Activated CD8-positive, alpha-beta memory T cell treated with anti-CD3 and anti-CD28 coated beads for 36 hours (primary cell): ENCODE measurements at regions not wholly inside any gene's neighbourhood (a gene's known extent, or its start where the extent isn't known, plus 50 kb on each side); places are given as distances from the start of the nearest gene placed in this dataset.

Source experiments
- CTCF ChIA-PET: fragments of 350-600 bp; sonication (Branson Sonifier 250); formaldehyde crosslinking; loops from one replicate; lab custom pipeline; 2021; ENCODE audit warnings: antibody characterized with exemption; lab: Charles Lee
- POLR2A ChIA-PET: fragments of 350-600 bp; sonication (Branson Sonifier 250); formaldehyde crosslinking; loops from one replicate; lab custom pipeline; 2021; ENCODE audit warnings: antibody characterized with exemption; lab: Charles Lee

DNA sequence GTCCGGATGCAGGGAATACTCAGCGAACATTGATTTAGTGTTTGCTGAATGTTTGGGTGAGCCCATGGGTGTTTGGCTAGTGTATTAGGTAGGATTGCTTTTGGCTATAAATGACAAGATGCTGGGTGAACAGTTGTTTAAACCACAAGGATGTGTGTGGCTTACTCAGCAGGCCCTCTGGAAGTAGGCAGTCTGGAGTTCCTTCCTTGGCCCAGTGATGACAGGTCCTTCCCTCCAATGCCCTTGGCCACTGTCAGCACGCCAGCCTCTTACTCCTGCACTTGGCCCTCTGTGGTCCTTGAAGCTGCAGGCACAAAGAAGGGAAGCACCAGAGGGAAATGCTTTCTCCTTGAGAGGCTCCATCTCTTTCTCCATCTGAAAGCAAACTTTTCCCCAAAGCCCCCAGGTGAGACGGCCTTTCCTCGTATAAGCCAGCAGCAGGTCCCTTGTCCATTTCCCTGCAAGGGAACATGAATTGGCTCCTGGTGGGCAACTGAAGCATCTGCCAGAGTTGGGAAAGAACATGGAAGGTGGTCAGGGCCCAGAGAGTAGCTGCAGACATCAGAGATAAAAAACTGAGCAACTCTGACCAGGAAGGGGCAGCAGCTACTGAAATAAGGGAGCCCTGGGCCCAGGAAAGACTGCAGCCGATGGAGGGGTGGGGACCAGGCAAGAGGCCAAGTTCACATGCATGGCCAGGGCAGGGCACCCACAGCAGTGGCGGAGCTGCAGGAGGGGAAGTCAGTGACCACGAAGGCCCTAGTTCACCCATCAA, 105.0 kb downstream of the TPRA1 start:
- ChIA-PET CTCF (interaction anchor here (1.0 to 1.8 kb wide), 3 partner anchors 10 to 98 kb away, joined by 3 to 6 read pairs (median 3); no protein-coding TSS in a partner anchor), POLR2A (no interaction called here)

DNA sequence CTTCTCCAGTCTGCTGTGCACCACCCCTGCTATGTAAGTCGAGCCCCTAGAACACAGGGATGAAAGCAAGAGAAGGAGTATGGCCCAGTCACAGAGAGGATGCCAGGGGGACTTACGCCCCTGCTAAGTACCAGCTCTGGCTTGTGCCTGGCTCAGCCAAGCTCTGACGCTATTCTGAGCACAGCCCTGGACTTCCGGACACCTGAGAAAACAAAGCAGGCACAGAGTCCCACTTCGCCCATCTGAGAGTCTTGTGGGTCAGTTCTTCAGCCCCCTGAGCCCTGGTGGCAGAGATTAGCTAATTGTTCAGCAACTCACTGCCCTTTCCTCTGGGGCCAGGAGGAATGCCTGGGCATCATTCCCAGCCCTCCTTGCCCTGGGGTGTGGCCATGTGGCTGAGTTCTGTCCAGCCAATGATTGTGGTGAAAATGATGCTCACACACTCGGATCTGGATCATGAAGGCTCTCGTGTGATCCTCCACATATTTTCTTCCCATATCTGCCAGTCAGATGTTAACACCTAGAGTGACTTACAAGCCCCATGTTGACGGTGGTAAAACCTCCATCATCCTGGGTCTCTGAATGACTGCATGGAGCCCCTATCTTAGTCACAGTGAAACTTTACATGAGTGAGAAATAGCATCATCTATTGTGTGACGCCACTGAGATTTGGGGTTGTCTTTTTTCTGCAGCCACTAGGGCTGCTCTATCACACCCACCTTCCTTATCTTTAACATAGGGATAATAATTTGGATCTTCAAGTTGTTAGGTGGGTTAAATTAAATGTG, 105.7 kb downstream of the TPRA1 start:
- CTCF ChIA-PET = interaction anchor here (1.0 to 1.8 kb wide), 3 partner anchors 9 to 99 kb away, joined by 3 to 6 read pairs (median 3); no protein-coding TSS in a partner anchor
- POLR2A ChIA-PET = no interaction called here

DNA sequence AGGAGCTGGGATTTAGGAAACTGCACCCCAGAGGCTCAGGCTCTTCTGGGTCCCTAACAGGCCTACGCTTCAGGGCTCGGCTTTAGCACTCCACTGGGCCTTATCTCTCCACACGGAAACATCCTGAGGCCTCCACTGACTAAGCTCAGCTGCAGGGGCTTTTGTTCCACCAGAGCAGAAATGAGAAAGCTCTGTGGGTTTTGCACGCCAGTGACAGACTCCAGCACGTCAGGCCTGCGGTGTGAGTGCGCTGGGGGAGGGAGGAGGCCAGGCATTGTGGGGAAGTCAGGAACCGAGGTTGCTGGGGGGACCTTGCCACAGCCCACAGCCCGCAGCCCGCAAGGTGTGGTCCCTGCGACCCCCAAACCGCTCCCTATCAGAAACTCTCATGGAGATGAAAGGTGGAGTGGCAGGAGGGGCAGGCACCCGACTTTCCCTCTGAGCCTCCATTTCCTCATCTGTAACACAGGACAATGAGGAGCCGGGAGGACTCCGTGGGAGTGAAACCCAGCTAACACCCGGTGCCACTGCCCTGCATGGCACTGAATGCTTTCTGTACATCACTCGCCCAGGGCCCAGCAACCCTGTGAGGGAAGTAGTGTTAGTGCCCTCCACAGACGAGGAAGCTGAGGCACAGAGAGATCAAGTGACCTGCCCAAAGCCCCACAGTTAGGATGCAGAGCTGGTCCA, 106.5 kb downstream of the TPRA1 start:
- ChIA-PET CTCF (interaction anchor here (1.0 to 1.8 kb wide), 3 partner anchors 9 to 100 kb away, joined by 3 to 6 read pairs (median 3); no protein-coding TSS in a partner anchor), POLR2A (interaction anchor here (1.5 kb wide), 1 partner anchor 113 kb away, joined by 3 read pairs; no protein-coding TSS in a partner anchor)

DNA sequence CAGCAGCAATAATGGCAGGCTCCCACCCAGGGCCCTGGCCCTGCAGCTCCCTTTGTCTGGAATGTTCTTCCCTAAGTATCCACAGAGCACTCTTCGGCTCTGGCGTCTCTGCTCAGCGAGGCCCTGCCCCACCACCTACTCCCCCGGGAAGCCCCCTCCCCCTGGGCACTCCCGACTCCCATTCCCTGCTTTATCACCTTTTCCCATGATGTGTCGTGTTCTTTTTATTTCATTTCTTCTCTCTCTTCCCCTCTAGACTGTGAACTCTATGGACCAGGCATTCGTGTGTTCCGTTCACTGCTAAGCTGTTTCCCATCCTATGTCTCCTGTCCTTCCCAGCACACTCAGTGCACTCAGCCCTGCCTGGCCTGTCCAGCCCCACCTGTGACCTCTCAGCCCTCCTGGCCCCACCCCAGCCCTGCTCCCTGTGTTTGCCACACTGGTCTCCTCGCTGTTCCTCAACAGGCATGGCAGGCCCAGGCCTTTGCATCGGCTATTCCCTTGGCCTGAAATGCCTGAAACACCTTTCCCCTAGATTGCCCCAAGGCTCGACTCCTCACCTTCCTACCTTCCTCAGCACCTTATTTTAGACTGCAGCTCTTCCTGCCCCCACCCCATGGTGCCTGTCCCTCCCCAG, 107.4 kb downstream of the TPRA1 start:
- CTCF ChIA-PET = interaction anchor here (1.1 to 1.8 kb wide), 4 partner anchors 8 to 961 kb away, joined by 3 to 6 read pairs (median 4); no protein-coding TSS in a partner anchor
- POLR2A ChIA-PET = interaction anchor here (1.5 kb wide), 1 partner anchor 114 kb away, joined by 3 read pairs; no protein-coding TSS in a partner anchor

DNA sequence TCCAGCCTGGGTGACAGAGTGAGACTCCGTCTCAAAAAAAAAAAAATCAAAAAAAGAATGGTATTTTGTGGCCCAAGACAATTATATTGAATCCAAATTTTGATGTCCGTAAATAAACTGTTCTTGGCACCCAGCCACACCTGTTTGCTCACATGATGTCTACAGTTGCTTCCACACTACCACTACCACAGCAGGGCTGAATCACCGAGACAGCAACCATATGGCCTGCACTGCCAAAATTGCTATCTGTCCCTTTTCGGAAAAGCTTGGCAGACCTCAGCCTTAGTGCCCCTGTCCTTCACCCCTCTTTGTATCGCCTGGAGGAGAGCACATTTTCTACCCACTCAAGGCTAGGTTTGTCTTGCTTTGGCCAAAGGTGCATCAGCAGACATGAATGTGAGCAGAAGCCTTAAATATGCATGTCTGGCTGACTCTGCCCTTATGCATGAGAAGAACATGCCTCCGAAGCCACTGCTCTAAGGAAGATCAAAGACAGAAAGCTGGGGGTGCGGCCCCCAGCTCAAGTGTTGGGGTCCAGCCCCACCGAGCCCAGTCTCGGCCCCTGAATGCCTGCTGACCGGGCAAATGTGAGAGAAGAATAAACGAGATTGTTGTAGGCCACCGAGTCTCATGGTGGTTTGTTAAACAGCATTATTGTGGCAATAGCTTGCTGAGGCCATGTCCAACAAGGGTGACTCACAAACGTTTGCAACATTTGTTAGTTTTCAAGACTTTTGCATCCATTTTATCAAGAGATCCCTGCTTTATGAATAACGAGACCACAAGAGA, 108.1 kb downstream of the TPRA1 start:
- CTCF ChIA-PET = interaction anchor here (1.2 kb wide), 2 partner anchors 10 to 960 kb away, joined by 3 to 5 read pairs; no protein-coding TSS in a partner anchor
- POLR2A ChIA-PET = interaction anchor here (1.5 kb wide), 1 partner anchor 115 kb away, joined by 3 read pairs; no protein-coding TSS in a partner anchor

DNA sequence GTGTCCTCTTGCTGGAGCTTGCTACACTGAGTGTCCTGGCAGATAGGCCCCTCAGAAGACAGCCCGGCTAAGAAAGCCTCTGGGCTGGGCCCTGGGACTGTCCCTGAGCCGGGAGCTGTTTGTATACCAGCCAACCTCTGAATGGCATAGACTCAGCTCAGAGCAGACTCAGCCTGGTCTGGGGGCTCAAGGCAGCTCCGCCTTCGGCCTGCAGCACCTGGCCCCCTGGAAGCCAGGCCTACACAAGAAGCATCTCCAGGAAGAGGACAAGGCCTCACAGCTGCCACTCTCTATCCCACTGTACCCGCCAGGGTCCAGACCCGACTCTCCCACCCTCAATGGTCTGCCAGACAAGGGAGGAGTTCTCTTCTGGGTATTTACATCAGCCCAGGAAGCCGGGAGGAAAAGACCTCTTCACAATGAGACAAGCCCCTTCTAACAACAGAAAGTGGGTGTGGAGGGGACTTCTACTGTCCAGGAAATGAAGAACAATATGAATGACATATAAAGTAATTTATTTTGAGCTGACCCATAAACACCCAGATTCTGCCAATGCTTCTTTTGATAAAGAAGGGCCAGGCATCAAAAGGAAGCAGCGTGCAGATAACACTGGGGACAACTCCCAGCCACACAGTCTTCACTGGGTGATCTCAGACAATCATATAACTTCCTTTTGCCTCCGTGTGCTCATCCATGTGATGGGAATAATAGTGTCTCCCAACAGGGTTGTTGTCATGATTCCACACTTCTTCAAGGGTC, 110.2 kb downstream of the TPRA1 start:
- ChIA-PET POLR2A (no interaction called here), CTCF (interaction anchor here (1.8 kb wide), 1 partner anchor 9 kb away, joined by 4 read pairs; no protein-coding TSS in a partner anchor)

DNA sequence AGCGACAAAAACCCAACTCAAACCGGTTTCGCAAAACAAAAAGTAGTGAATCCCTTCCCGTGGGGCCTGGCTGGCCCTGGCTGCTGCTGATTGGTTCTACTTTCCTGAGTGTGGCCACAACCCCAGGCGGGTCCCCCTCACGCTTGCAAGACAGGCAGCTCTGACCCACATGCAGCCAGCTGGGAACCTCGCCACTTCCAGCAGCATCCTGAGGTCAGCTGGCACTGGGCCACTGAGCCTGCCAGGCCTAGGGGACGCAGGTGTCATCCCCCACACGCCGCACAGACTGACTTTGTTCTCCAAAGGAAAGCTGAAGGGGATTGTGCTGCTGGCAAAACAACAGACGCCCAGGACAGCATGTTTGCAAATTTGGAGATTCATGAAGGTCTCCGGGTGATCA, 111.1 kb downstream of the TPRA1 start:
- CTCF ChIA-PET = interaction anchor here (1.8 kb wide), 1 partner anchor 9 kb away, joined by 4 read pairs; no protein-coding TSS in a partner anchor
- POLR2A ChIA-PET = no interaction called here

DNA sequence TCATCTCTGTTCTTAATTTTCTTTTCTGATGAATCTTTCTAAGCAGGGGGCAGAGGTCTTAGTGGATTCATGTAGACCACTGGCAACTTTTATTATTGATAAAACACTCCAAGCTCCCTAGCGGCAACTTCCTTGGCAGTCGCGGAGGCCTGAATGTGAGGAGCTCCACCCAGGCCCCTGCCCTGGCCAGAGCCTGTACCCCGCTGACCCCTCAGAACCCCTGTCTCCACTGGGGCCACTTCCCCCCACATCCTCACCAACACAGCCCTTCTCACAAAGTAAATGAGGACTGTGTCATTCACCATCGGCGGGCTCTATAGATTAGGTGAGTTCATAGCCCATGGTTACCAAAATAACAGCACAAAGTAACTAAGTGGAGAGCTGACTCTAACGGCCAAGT, 111.6 kb downstream of the TPRA1 start:
- ChIA-PET CTCF (interaction anchor here (1.8 kb wide), 1 partner anchor 8 kb away, joined by 4 read pairs; no protein-coding TSS in a partner anchor), POLR2A (no interaction called here)

DNA sequence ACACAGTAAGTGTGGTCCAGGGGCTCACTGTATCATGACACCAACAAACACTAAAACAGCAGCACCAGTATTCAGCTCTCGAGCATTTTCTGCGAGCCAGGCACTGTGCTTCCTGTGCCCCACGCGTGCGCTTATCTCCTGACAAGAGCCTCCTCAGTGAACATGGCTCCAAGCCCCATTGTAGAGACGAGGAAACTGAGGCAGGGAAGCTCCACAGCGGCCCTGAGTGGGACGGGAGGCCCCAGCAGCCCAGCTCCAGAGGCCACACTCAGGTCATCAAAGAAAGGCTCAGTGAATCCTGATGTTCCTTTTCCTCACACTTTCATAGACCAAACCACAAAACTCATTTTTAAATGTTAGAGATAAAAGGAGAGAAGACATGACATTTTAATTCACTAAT, 113.1 kb downstream of the TPRA1 start:
- ChIA-PET POLR2A (no interaction called here), CTCF (no interaction called here)

DNA sequence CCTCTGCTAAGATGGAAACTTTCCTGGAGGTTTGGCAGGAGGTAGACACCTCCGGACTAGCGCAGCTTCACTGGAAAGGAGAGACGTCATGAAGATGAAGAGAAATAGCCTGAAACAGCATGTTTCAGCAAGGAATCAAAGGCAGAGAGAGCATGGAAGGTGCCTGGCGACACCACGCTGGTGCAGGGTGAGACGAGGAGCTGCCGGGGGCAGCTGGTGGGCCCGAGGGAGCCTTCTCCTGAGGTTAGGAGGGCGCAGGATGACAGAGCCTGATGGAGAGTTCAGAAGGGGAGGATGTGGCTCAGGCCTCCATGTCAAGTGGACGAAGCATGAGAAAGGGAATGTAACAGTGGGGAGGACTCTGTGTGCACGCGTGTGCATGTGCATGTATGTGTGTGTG, 113.6 kb downstream of the TPRA1 start:
- ChIA-PET CTCF (no interaction called here), POLR2A (no interaction called here)

DNA sequence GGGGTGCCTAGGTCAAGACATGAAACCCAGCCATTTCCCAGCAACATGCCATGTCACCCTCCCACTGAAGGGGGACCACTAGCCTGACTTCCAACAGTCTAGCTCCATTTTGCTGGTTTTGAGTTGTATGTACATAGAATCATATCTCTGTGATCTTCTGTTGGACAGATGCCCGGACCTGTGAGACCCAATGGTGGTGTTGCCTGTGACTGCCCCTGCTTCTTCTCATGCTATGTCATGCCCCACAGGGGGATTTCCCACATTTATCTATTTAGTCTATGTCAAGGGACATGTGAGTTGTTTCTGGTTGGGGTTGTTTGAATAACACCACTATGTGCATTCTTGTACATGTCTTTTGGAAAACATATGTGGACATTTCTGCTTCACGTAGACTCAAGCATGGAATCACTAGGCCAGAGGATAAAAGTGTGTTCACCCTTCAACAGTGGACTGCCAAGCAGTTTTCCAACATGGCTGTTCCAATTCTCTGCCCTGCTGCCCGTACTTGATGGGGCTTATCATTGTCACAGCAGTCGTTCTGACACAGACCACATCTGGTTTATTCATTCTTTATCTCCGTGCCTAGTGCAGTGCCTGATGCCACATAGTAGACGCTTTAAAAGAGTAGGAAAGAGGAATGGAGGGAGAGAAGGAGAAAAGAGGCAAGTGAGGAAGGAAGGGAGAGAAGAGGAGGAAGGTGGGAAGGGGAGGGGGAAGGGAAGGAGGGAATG, 114.4 kb downstream of the TPRA1 start:
- POLR2A ChIA-PET = no interaction called here
- CTCF ChIA-PET = interaction anchor here (1.5 to 1.8 kb wide), 2 partner anchors 8 to 20 kb away, joined by 6 read pairs; no protein-coding TSS in a partner anchor

DNA sequence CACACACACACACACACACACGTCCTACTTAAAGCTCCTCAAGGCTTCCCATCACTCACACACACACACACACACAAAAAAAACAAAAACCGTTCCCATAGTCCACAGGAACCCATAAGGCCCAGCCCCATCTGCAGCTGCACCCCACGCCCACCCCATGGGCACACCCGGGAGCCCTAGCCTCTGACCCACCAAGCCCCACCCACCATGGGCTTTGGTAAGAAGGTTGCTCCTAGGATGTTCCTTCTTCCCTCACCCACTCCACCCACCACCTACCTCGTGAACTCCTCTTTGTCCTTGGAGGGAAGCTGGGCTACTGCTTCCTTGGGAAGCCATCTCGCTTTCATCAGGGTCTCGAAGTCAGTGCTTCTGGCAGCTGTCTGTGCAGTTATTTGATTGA, 115.1 kb downstream of the TPRA1 start:
- CTCF ChIA-PET = interaction anchor here (1.5 to 1.8 kb wide), 2 partner anchors 9 to 19 kb away, joined by 6 read pairs; no protein-coding TSS in a partner anchor

DNA sequence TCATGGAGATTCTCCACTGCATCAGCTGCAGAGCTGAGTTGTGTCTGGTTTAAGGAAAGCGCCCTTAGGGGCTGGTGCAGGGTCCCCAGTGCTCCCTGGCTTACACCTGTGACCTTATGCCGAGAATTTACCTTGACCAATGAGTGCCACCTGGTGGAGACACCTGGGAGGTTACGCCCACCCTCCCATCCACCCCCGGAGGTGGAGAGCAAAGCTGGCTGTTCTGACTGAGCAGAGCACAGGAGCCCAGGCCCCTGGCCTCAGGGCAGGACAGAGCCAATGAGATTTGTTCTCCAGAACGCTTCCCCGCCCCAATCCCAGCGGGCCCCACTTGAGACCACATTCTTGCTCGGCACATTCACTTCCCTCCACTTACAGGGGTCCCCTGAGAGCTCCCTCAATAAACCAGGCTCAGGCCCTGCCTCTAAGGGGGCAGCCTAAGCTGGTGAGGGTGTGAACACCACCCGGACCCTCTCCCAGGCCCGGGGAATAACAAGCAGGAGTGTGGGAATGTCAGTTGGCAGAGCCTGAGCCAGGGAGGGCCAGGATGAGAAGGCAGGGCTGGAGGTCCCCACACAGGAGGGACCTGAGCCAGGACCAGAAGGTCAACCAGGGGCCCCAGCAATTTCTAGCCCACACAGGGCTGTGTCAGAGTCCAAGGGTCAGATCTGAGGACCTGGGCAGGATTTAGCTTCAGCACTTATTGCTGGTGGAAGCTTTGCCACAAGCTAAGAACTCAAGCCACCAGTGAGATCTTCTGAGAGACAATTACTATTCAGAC, 117.1 kb downstream of the TPRA1 start:
- ChIA-PET CTCF (interaction anchor here (1.2 to 1.8 kb wide), 2 partner anchors 9 to 73 kb away, joined by 4 to 5 read pairs; no protein-coding TSS in a partner anchor), POLR2A (no interaction called here)

More for the DNA sequence above, 115.1 kb downstream of the TPRA1 start:
- POLR2A ChIA-PET = no interaction called here

DNA sequence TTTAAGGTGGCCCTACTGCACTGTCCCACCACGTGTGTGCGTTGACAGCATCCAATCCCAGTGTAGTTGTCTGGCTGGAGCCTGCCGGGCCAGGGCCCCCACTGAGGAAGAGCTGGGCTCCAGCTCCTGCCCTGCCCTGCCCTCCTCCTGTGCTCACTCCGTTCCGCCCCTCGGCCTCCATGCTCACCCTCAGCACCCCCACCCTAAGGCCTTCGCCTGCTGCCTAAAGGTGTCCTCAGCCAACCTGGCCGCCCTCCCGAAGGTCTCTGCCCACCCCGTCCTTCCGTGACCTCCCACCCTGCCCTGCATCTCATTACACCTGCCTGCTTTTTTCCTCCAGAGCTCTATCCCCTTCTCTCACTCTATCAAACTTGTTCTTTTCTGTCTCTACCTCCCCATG, 118.0 kb downstream of the TPRA1 start:
- POLR2A ChIA-PET = no interaction called here
- CTCF ChIA-PET = interaction anchor here (1.8 kb wide), 1 partner anchor 10 kb away, joined by 5 read pairs; no protein-coding TSS in a partner anchor

DNA sequence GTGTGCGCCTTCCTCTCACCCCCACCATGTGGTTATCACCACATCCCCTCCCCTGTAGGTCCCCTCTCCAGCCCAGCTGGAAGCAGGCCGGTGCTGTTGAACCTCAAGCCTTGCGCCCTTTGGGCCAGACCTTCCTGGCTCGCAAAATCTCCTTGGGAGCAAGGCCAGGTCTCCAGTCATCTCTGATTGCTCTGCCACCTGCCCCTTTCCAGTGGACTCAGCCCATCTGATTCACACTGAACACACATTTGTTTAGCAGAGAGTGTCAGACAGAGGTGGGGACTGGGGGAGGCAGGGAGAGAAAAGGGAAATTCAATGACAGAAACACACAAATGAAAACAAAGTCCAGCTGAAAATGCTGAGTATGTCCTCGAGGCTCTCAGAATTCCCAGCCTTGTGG, 119.4 kb downstream of the TPRA1 start:
- CTCF ChIA-PET = interaction anchor here (1.2 kb wide), 1 partner anchor 8 kb away, joined by 4 read pairs; no protein-coding TSS in a partner anchor
- POLR2A ChIA-PET = no interaction called here
